Umbilical cord (tissue), 1 donor: ENCODE measurements at regions not wholly inside any gene's neighbourhood (a gene's known extent, or its start where the extent isn't known, plus 50 kb on each side); places are given as distances from the start of the nearest gene placed in this dataset.
A peak's percentile ranks its signal among the peaks of the same experiment; 100 is the strongest.

Experiments
- DNase-seq: peaks from one replicate; pipeline ENCODE4 v3.0.0-alpha.2; 2015; ENCODE audit warnings: low spot score

- DNase-seq, result peak; percentile 56
Observed at GRCh38 chr6:126529637-126530362, 189.9 kb downstream of the CENPW start.

- no peak for DNase-seq
Observed at GRCh38 chr6:126530775-126531174, 190.9 kb downstream of the CENPW start.

GRCh38 chr6:126531286-126531685 lies 191.4 kb downstream of the CENPW start:
- DNase-seq, result no peak

GRCh38 chr6:126531840-126532239 lies 191.9 kb downstream of the CENPW start:
- no peak for DNase-seq

GRCh38 chr6:126534401-126534800 lies 194.5 kb downstream of the CENPW start:
- DNase-seq, result no peak

- DNase-seq, result no peak
Observed at GRCh38 chr6:126535138-126535537, 195.2 kb downstream of the CENPW start.

GRCh38 chr6:126535595-126535994 lies 195.7 kb downstream of the CENPW start:
- DNase-seq, result peak; percentile 18

GRCh38 chr6:126537061-126537816 lies 197.3 kb downstream of the CENPW start:
- no peak for DNase-seq

GRCh38 chr6:126539022-126539421 lies 199.1 kb downstream of the CENPW start:
- no peak for DNase-seq

GRCh38 chr6:126540161-126540560 lies 200.2 kb downstream of the CENPW start:
- DNase-seq, result no peak

GRCh38 chr6:126541806-126542491 lies 202.0 kb downstream of the CENPW start:
- DNase-seq, result peak; percentile 10

GRCh38 chr6:126546541-126547120 lies 206.7 kb downstream of the CENPW start:
- peak; percentile 40 for DNase-seq

- no peak for DNase-seq
Observed at GRCh38 chr6:126548300-126548699, 208.4 kb downstream of the CENPW start.

GRCh38 chr6:126550323-126550722 lies 210.4 kb downstream of the CENPW start:
- no peak for DNase-seq

GRCh38 chr6:126551832-126552231 lies 211.9 kb downstream of the CENPW start:
- no peak for DNase-seq

GRCh38 chr6:126553854-126554253 lies 213.9 kb downstream of the CENPW start:
- no peak for DNase-seq

GRCh38 chr6:126570507-126570906 lies 230.6 kb downstream of the CENPW start:
- no peak for DNase-seq

GRCh38 chr6:126574301-126574700 lies 234.4 kb downstream of the CENPW start:
- DNase-seq, result peak; percentile 23

GRCh38 chr6:126581316-126581715 lies 241.4 kb downstream of the CENPW start:
- DNase-seq, result no peak

- no peak for DNase-seq
Observed at GRCh38 chr6:126600258-126600916, 260.5 kb downstream of the CENPW start.

GRCh38 chr6:126603410-126603809 lies 263.5 kb downstream of the CENPW start:
- no peak for DNase-seq

GRCh38 chr6:126605089-126605488 lies 265.2 kb downstream of the CENPW start:
- DNase-seq, result no peak
